GM12878 (cell line): ENCODE measurements at regions not wholly inside any gene's neighbourhood (a gene's known extent, or its start where the extent isn't known, plus 50 kb on each side); places are given as distances from the start of the nearest gene placed in this dataset.

Experiments used
- ATF7 ChIP-seq: fragments of 450-650 bp; IDR thresholded peaks from 2 replicates; pipeline ENCODE4 v1.6.1; 2016; ENCODE audit warnings: low read depth, mild to moderate bottlenecking
- CTCF ChIP-seq, 3 experiments: IDR thresholded peaks in 2 of 3; conservative IDR thresholded peaks in 1 of 3; 2 replicates each; pipeline ENCODE4 v1.5.1; 2011; ENCODE audit warnings: low read depth in 3 of 3, low read length in 3 of 3, mild to moderate bottlenecking in 3 of 3, control low read depth in 2 of 3, moderate library complexity in 2 of 3, inconsistent platforms in 1 of 3, mixed read lengths in 1 of 3; ENCODE audit not compliant: control insufficient read depth in 2 of 3, insufficient read depth in 1 of 3; ENCODE audit errors: extremely low read depth in 1 of 3
- EZH2 ChIP-seq: IDR thresholded peaks from 2 replicates; pipeline ENCODE4 v1.6.1; 2012; ENCODE audit warnings: low read depth, mild to moderate bottlenecking, control low read depth, inconsistent platforms, low read length, borderline replicate concordance; ENCODE audit not compliant: control insufficient read depth
- MYC ChIP-seq: IDR thresholded peaks from 2 replicates; pipeline ENCODE4 v1.6.1; 2011; ENCODE audit warnings: mild to moderate bottlenecking, low read length, moderate library complexity, inconsistent platforms; ENCODE audit not compliant: insufficient read depth, insufficient replicate concordance, insufficient read length, severe bottlenecking
- POLR2A ChIP-seq: IDR thresholded peaks from 2 replicates; pipeline ENCODE4 v1.6.1; 2011; ENCODE audit warnings: low read depth, mild to moderate bottlenecking, low read length
- POLR2AphosphoS5 ChIP-seq: IDR thresholded peaks from 2 replicates; pipeline ENCODE4 v1.6.1; 2011; ENCODE audit warnings: mild to moderate bottlenecking, low read length, inconsistent platforms
- SMC3 ChIP-seq: IDR thresholded peaks from 2 replicates; pipeline ENCODE4 v1.6.1; 2011; ENCODE audit warnings: low read length, improper control_type of control experiment, borderline replicate concordance
- ZBTB11 ChIP-seq: fragments of 450-650 bp; formaldehyde crosslinking; IDR thresholded peaks from 2 replicates; pipeline ENCODE4 v1.5.0; 2022; ENCODE audit warnings: mild to moderate bottlenecking, missing genetic modification characterization
- ZNF207 ChIP-seq: fragments of 450-650 bp; IDR thresholded peaks from 2 replicates; pipeline ENCODE4 v1.6.1; 2014; ENCODE audit warnings: antibody characterized with exemption, mild to moderate bottlenecking, borderline replicate concordance

- TF ChIP-seq CTCF (IDR thresholded peaks at IDR 0.05 in 2 of 3, conservative IDR thresholded peaks at IDR 0.05 in 1 of 3; ENCODE audit: control insufficient read depth in 2 of 3, extremely low read depth in 1 of 3, insufficient read depth in 1 of 3, low read depth in 3 of 3, low read length in 3 of 3) (no peak), POLR2A (no peak), EZH2 (no peak), SMC3 (no peak), ZBTB11 (no peak), ATF7 (no peak), ZNF207 (no peak), MYC (no peak), POLR2AphosphoS5 (no peak)
Measured at GRCh38 chr5:155081618-155082017, 68.1 kb downstream of the KIF4B start.
